ENCODE measurements at regions not wholly inside any gene's neighbourhood (a gene's known extent, or its start where the extent isn't known, plus 50 kb on each side); places are given as distances from the start of the nearest gene placed in this dataset.
"Not testable (repeated sequence)": the region's sequence is repeated elsewhere in the genome, so short reads cannot be mapped to it uniquely, and the experiment has no call there.

- in situ Hi-C loops (cut with HindIII; ENCODE audit: low pct_ligation_motif_present, low sequenced_read_pairs) = no loop called here
- no peak overlapping the region for H3K27ac ChIP-seq
- no peaks in the 10 kb centered on the region for H3K36me3 ChIP-seq (replicated peaks)
- DNase-seq = no peak
- H3K27me3 ChIP-seq (replicated peaks) = no peaks in the 10 kb centered on the region
- H3K4me3 ChIP-seq (ENCODE audit: low read depth, low read length) = no peak overlapping the region
- TF ChIP-seq CTCF (IDR thresholded peaks at IDR 0.05; ENCODE audit: low read depth, low read length, missing control alignments) = no peak
Measured at GRCh38 chr12:66822961-66823360, 144.1 kb upstream of the GRIP1 start.

GRCh38 chr12:66823857-66824570 lies 145.1 kb upstream of the GRIP1 start:
- Histone ChIP-seq H3K36me3 (replicated peaks) (no peaks in the 10 kb centered on the region), H3K4me3 (ENCODE audit: low read depth, low read length) (no peak overlapping the region), H3K27ac (no peak overlapping the region), H3K27me3 (replicated peaks) (no peaks in the 10 kb centered on the region)
- no peak for DNase-seq
- in situ Hi-C loops (cut with HindIII; ENCODE audit: low pct_ligation_motif_present, low sequenced_read_pairs) = no loop called here
- no peak for TF ChIP-seq CTCF (IDR thresholded peaks at IDR 0.05; ENCODE audit: low read depth, low read length, missing control alignments)

- in situ Hi-C loops (cut with HindIII; ENCODE audit: low pct_ligation_motif_present, low sequenced_read_pairs); H3K27me3 ChIP-seq (replicated peaks); H3K27ac ChIP-seq; H3K36me3 ChIP-seq (replicated peaks); H3K4me3 ChIP-seq (ENCODE audit: low read depth, low read length); DNase-seq: not testable (repeated sequence)
Measured at GRCh38 chr12:66825921-66826320, 147.0 kb upstream of the GRIP1 start.

DNA sequence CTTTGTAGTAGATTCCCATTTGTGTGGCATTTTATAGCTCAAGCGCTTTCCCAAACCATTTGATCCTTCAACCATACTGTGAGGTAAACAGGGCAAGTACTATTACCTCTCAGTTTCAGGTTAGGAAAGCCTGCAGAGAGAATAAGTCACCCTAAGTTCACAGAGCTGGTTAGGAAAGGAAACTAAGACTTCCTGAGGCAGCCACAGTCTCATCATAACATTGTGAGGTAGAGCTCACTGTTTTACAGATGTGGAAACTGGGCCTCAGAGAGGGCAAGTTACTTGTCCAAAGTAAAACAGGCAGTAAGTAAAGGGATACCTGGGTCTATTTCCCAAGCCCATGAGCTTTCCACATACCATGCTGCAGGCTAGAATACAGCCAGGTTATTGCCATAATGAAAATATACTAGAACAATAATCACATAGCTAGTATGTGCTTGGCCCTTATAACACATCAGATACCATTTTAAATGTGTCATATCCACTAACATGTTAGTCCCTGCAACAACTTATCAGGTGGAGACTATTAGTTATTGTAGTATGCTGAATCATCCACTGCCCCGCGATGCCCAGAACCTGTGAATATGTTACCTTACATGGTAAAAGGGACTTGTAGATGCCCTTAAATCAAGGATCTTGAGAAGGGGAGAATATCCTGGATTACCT lies 150.9 kb upstream of the GRIP1 start:
- Histone ChIP-seq H3K27ac (no peak overlapping the region), H3K36me3 (replicated peaks) (no peaks in the 10 kb centered on the region), H3K27me3 (replicated peaks) (no peaks in the 10 kb centered on the region), H3K4me3 (ENCODE audit: low read depth, low read length) (no peak overlapping the region)
- in situ Hi-C loops (cut with HindIII; ENCODE audit: low pct_ligation_motif_present, low sequenced_read_pairs) = no loop called here
- TF ChIP-seq CTCF (IDR thresholded peaks at IDR 0.05; ENCODE audit: low read depth, low read length, missing control alignments) = no peak
- DNase-seq = no peak

GRCh38 chr12:66831495-66831894 lies 152.6 kb upstream of the GRIP1 start:
- DNase-seq = no peak
- Histone ChIP-seq H3K27me3 (replicated peaks) (no peaks in the 10 kb centered on the region), H3K27ac (no peak overlapping the region), H3K4me3 (ENCODE audit: low read depth, low read length) (no peak overlapping the region), H3K36me3 (replicated peaks) (no peaks in the 10 kb centered on the region)
- no peak for TF ChIP-seq CTCF (IDR thresholded peaks at IDR 0.05; ENCODE audit: low read depth, low read length, missing control alignments)
- in situ Hi-C loops (cut with HindIII; ENCODE audit: low pct_ligation_motif_present, low sequenced_read_pairs) = no loop called here

DNA sequence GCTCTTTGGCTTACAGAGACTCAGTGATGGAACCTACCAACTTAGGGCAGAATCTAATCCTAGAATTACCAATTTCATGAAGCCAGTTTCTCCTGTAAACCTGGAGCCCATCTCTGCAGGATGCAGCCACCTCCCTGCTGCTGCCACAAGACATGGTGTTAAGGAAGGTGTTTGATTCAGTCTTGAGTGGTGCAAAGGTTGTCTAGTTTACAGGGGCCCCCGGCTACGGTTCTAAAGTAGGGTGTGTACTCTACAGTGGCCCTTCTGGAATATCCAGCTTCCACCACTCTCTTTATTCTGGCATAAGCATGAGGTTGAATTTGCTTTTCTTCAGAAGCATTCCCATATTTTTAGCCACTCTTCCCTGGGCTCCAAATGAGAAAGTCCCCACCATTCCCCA lies 154.1 kb upstream of the GRIP1 start:
- in situ Hi-C loops (cut with HindIII; ENCODE audit: low pct_ligation_motif_present, low sequenced_read_pairs) = no loop called here
- Histone ChIP-seq H3K4me3 (ENCODE audit: low read depth, low read length) (no peak overlapping the region), H3K27ac (no peak overlapping the region), H3K36me3 (replicated peaks) (no peaks in the 10 kb centered on the region), H3K27me3 (replicated peaks) (no peaks in the 10 kb centered on the region)
- TF ChIP-seq CTCF (IDR thresholded peaks at IDR 0.05; ENCODE audit: low read depth, low read length, missing control alignments) = no peak
- DNase-seq = no peak

All from brain microvascular endothelial cell (primary cell).